ENCODE measurements at regions not wholly inside any gene's neighbourhood (a gene's known extent, or its start where the extent isn't known, plus 50 kb on each side); places are given as distances from the start of the nearest gene placed in this dataset.

DNA sequence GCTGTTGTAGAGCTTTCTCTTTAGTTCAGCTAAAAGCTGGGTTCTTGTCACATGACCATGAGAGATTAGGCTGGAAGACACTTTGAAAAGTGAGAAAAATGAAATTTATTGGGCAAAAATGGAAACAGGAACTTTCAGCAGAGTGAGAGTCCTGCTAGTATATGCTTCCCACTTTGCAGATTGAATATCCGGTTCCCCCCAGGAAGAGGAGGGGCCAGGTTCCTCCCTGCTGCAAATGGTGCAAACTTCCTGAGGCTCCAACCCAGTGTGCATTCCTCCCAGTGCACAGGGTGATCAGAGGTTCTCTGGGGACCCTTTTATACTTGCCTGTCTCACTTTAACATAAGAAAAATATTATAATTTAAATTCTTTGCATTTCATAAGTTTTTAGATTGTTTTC lies 119.9 kb upstream of the SPIN4 start:
- Histone ChIP-seq H3K4me1 (no peaks in the 10 kb centered on the region), H3K36me3 (no peaks in the 10 kb centered on the region), H3K27me3 (no peaks in the 10 kb centered on the region), H3K9me3 (peaks cover 0 to 28% of the 10 kb centered on the region in 2 donors), H3K27ac (no peak overlapping the region), H3K4me3 (no peak overlapping the region)
- TF ChIP-seq POLR2A (IDR thresholded peaks at IDR 0.05), result no peak
- TF ChIP-seq, protein P1, sequence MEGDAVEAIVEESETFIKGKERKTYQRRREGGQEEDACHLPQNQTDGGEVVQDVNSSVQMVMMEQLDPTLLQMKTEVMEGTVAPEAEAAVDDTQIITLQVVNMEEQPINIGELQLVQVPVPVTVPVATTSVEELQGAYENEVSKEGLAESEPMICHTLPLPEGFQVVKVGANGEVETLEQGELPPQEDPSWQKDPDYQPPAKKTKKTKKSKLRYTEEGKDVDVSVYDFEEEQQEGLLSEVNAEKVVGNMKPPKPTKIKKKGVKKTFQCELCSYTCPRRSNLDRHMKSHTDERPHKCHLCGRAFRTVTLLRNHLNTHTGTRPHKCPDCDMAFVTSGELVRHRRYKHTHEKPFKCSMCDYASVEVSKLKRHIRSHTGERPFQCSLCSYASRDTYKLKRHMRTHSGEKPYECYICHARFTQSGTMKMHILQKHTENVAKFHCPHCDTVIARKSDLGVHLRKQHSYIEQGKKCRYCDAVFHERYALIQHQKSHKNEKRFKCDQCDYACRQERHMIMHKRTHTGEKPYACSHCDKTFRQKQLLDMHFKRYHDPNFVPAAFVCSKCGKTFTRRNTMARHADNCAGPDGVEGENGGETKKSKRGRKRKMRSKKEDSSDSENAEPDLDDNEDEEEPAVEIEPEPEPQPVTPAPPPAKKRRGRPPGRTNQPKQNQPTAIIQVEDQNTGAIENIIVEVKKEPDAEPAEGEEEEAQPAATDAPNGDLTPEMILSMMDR (IDR thresholded peaks at IDR 0.05), result no peak
- no peak for DNase-seq
- intact Hi-C loops (cut with DNase I; ENCODE audit: low total_unique reads), result no loop called here

DNA sequence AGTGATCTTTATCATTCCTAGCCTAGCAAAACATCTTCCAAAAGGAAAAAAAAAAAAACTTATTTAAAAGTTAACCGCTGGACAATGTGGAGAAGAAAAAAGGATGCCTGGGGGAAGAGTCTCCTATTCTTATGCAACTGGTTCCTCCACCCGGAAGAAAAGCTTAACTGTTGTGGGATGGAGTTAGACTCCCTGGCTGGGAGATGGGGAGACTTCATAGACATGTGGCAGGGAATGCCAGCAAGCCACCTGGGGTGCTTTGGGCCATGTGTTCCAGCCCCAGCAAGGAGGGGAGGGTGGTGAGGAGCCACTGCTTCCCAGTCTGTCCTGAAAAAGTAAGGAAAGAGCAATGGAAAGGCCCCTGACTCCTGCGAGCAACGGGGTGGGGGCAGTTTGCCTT lies 119.4 kb upstream of the SPIN4 start:
- Histone ChIP-seq H3K4me3 (no peak overlapping the region), H3K27me3 (no peaks in the 10 kb centered on the region), H3K27ac (no peak overlapping the region), H3K4me1 (no peaks in the 10 kb centered on the region), H3K36me3 (no peaks in the 10 kb centered on the region), H3K9me3 (peaks cover 0 to 23% of the 10 kb centered on the region in 2 donors)
- intact Hi-C loops (cut with DNase I; ENCODE audit: low total_unique reads), result no loop called here
- no peak for DNase-seq
- TF ChIP-seq POLR2A (IDR thresholded peaks at IDR 0.05), result no peak
- TF ChIP-seq, protein P1 (IDR thresholded peaks at IDR 0.05), result no peak

DNA sequence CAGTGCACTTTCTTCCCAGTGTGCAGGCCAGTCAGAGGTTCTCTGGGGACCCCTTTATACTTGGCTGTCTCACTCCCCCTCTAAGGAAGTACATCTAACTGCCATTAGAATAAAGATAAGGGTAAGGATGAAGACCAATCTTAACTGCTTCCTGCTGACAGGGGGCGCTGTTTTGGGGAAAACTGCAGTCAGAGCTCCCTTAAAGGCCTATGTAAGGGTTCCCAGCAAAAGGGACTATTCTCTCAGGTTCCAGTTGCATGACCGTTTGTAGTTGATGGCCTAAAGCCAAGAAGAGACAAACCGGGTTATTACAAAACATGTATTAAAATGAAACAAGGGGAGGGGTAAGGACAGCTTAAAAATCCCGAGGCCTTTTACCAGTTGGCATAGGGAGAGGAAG lies 115.6 kb upstream of the SPIN4 start:
- Histone ChIP-seq H3K36me3 (no peaks in the 10 kb centered on the region), H3K27ac (no peak overlapping the region), H3K9me3 (peaks cover 0 to 14% of the 10 kb centered on the region in 2 donors), H3K4me3 (no peak overlapping the region), H3K4me1 (no peaks in the 10 kb centered on the region), H3K27me3 (no peaks in the 10 kb centered on the region)
- intact Hi-C loops (cut with DNase I; ENCODE audit: low total_unique reads), result no loop called here
- DNase-seq, result no peak
- TF ChIP-seq, protein P1 (IDR thresholded peaks at IDR 0.05), result no peak
- TF ChIP-seq POLR2A (IDR thresholded peaks at IDR 0.05), result no peak

DNA sequence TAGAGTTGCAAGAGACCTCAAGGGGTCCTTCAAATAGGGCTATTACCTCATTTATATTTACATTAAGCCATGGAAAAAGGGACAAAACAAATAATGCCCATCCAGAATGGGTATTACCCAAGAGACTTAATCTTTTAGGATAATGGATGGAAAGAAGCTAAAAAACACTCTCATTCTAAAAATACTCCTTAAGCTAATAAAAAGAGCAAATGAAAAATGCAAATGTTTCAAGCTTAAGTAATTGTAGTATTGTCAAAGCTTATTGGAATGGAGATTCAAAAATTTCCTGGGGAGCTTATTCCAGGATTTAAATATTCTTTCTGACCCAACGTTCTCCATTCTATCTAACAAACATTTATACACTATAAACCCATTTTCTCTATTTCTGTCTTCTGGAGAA lies 107.8 kb upstream of the SPIN4 start:
- no peaks in the 10 kb centered on the region for H3K36me3 ChIP-seq
- H3K27me3 ChIP-seq, result no peaks in the 10 kb centered on the region
- no peak for TF ChIP-seq POLR2A (IDR thresholded peaks at IDR 0.05)
- TF ChIP-seq, protein P1 (IDR thresholded peaks at IDR 0.05), result no peak
- intact Hi-C loops (cut with DNase I; ENCODE audit: low total_unique reads), result no loop called here
- H3K4me1 ChIP-seq, result no peaks in the 10 kb centered on the region
- H3K27ac ChIP-seq, result no peak overlapping the region
- H3K9me3 ChIP-seq, result no peaks in the 10 kb centered on the region
- H3K4me3 ChIP-seq, result no peak overlapping the region
- no peak for DNase-seq

DNA sequence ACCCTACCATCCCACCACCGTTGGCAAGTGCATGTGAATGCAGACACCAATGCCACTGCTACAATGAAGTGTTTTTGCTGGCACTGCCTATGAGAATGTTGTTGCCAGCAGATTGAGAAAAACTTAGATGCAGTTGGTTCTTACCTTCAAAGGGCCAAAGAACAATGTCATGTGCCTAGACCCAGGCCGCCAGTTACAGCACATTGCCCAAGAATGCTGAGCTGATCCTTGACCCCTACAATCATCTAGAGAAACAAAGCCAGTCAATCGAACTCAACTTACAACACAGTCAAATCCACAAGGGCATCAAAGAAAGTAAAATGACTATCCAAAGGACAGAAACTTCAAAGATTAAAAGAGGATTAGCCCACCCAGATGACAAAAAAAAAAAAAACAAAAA lies 102.4 kb upstream of the SPIN4 start:
- H3K4me1 ChIP-seq, result no peaks in the 10 kb centered on the region
- no peak overlapping the region for H3K4me3 ChIP-seq
- no peaks in the 10 kb centered on the region for H3K9me3 ChIP-seq
- intact Hi-C loops (cut with DNase I; ENCODE audit: low total_unique reads), result no loop called here
- H3K27ac ChIP-seq, result no peak overlapping the region
- DNase-seq, result no peak
- TF ChIP-seq POLR2A (IDR thresholded peaks at IDR 0.05), result no peak
- TF ChIP-seq, protein P1 (IDR thresholded peaks at IDR 0.05), result no peak
- H3K27me3 ChIP-seq, result no peaks in the 10 kb centered on the region
- H3K36me3 ChIP-seq, result no peaks in the 10 kb centered on the region

Measured in uterus (tissue), 3 donors.